Astrocyte (in vitro differentiated cells and primary cell): ENCODE measurements at regions not wholly inside any gene's neighbourhood (a gene's known extent, or its start where the extent isn't known, plus 50 kb on each side); places are given as distances from the start of the nearest gene placed in this dataset.

Source experiments
- EZH2 ChIP-seq: IDR thresholded peaks from 2 replicates; pipeline ENCODE4 v1.6.1; 2012; ENCODE audit warnings: mild to moderate bottlenecking, low read length, inconsistent platforms; ENCODE audit not compliant: insufficient read depth
- TF ChIP-seq, protein P1 (sequence below): IDR thresholded peaks from 2 replicates; pipeline ENCODE4 v1.5.1; 2011; ENCODE audit warnings: low read depth, mild to moderate bottlenecking, inconsistent platforms, low read length, moderate library complexity; ENCODE audit not compliant: insufficient read depth

DNA sequence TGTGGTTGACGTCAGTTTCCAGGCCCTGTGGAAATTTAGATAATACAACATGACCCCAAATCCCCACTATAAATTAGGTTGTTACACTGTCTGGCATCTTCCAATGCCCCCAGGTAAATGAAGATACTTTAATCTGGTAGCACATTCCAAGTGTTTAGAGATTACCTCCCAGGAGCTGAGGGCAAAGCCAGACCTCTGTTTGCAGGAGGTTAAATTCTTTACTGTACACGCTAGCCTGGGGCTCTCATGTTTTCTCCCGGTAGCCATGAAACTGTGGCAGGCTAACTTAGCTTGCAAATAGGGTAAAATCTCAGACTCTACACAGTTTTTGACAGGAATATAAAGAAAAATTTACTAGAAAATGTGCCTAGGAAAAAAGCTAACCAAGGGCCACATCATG lies 450.0 kb downstream of the PDGFC start:
- TF ChIP-seq, protein P1, sequence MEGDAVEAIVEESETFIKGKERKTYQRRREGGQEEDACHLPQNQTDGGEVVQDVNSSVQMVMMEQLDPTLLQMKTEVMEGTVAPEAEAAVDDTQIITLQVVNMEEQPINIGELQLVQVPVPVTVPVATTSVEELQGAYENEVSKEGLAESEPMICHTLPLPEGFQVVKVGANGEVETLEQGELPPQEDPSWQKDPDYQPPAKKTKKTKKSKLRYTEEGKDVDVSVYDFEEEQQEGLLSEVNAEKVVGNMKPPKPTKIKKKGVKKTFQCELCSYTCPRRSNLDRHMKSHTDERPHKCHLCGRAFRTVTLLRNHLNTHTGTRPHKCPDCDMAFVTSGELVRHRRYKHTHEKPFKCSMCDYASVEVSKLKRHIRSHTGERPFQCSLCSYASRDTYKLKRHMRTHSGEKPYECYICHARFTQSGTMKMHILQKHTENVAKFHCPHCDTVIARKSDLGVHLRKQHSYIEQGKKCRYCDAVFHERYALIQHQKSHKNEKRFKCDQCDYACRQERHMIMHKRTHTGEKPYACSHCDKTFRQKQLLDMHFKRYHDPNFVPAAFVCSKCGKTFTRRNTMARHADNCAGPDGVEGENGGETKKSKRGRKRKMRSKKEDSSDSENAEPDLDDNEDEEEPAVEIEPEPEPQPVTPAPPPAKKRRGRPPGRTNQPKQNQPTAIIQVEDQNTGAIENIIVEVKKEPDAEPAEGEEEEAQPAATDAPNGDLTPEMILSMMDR, result no peak
- no peak for TF ChIP-seq EZH2
